ENCODE measurements at regions not wholly inside any gene's neighbourhood (a gene's known extent, or its start where the extent isn't known, plus 50 kb on each side); places are given as distances from the start of the nearest gene placed in this dataset.

GRCh38 chr12:97924122-97924521 lies 461.5 kb downstream of the RMST start:
- no peak for DNase-seq (ENCODE audit: low read depth in 4 of 6, low spot score in 6 of 6)
- no peaks in the 10 kb centered on the region for H3K9me3 ChIP-seq (ENCODE audit: control insufficient read depth, insufficient read depth, low read length)
- 91% methylated on average over 3 of the region's 4 CpGs for WGBS (ENCODE audit: insufficient coverage)

GRCh38 chr12:97927977-97928376 lies 465.4 kb downstream of the RMST start:
- no peaks in the 10 kb centered on the region for H3K4me1 ChIP-seq (ENCODE audit: control insufficient read depth, insufficient read depth, low read length)
- H3K4me3 ChIP-seq (ENCODE audit: low read depth, low read length), result no peak overlapping the region
- H3K36me3 ChIP-seq (ENCODE audit: control insufficient read depth, insufficient read depth, low read length), result no peaks in the 10 kb centered on the region
- no peaks in the 10 kb centered on the region for H3K9me3 ChIP-seq (ENCODE audit: control insufficient read depth, insufficient read depth, low read length)
- H3K27me3 ChIP-seq (ENCODE audit: control insufficient read depth, insufficient read depth, low read length), result no peaks in the 10 kb centered on the region
- WGBS (ENCODE audit: insufficient coverage), result 73% methylated on average over 5 of the region's 6 CpGs
- no peak overlapping the region for H3K27ac ChIP-seq (ENCODE audit: low read depth, low read length)
- DNase-seq (ENCODE audit: low read depth in 4 of 6, low spot score in 6 of 6), result no peak

More at GRCh38 chr12:97924122-97924521, 461.5 kb downstream of the RMST start:
- Histone ChIP-seq H3K36me3 (ENCODE audit: control insufficient read depth, insufficient read depth, low read length) (no peaks in the 10 kb centered on the region), H3K27me3 (ENCODE audit: control insufficient read depth, insufficient read depth, low read length) (no peaks in the 10 kb centered on the region), H3K4me1 (ENCODE audit: control insufficient read depth, insufficient read depth, low read length) (no peaks in the 10 kb centered on the region), H3K27ac (ENCODE audit: low read depth, low read length) (no peak overlapping the region), H3K4me3 (ENCODE audit: low read depth, low read length) (no peak overlapping the region)

- no CpG with 5 or more reads among the region's 5 CpGs for WGBS (ENCODE audit: insufficient coverage)
- no peak for DNase-seq (ENCODE audit: low read depth in 4 of 6, low spot score in 6 of 6)
- Histone ChIP-seq H3K36me3 (ENCODE audit: control insufficient read depth, insufficient read depth, low read length) (no peaks in the 10 kb centered on the region), H3K4me3 (ENCODE audit: low read depth, low read length) (no peak overlapping the region), H3K27me3 (ENCODE audit: control insufficient read depth, insufficient read depth, low read length) (no peaks in the 10 kb centered on the region), H3K27ac (ENCODE audit: low read depth, low read length) (no peak overlapping the region), H3K4me1 (ENCODE audit: control insufficient read depth, insufficient read depth, low read length) (no peaks in the 10 kb centered on the region), H3K9me3 (ENCODE audit: control insufficient read depth, insufficient read depth, low read length) (no peaks in the 10 kb centered on the region)
Observed at GRCh38 chr12:97936165-97936564, 473.6 kb downstream of the RMST start.

GRCh38 chr12:97938031-97938430 lies 475.4 kb downstream of the RMST start:
- Histone ChIP-seq H3K27ac (ENCODE audit: low read depth, low read length) (no peak overlapping the region), H3K4me1 (ENCODE audit: control insufficient read depth, insufficient read depth, low read length) (no peaks in the 10 kb centered on the region)
- peak in 1 of 6 donors; percentile 84 for DNase-seq (ENCODE audit: low read depth in 4 of 6, low spot score in 6 of 6)

GRCh38 chr12:97939156-97939555 lies 476.6 kb downstream of the RMST start:
- Histone ChIP-seq H3K4me1 (ENCODE audit: control insufficient read depth, insufficient read depth, low read length) (no peaks in the 10 kb centered on the region), H3K36me3 (ENCODE audit: control insufficient read depth, insufficient read depth, low read length) (no peaks in the 10 kb centered on the region), H3K27me3 (ENCODE audit: control insufficient read depth, insufficient read depth, low read length) (no peaks in the 10 kb centered on the region), H3K27ac (ENCODE audit: low read depth, low read length) (no peak overlapping the region), H3K9me3 (ENCODE audit: control insufficient read depth, insufficient read depth, low read length) (no peaks in the 10 kb centered on the region), H3K4me3 (ENCODE audit: low read depth, low read length) (no peak overlapping the region)
- DNase-seq (ENCODE audit: low read depth in 4 of 6, low spot score in 6 of 6), result no peak
- WGBS (ENCODE audit: insufficient coverage), result no CpG with 5 or more reads among the region's 1 CpG

More at GRCh38 chr12:97938031-97938430, 475.4 kb downstream of the RMST start:
- H3K4me3 ChIP-seq (ENCODE audit: low read depth, low read length), result no peak overlapping the region
- H3K9me3 ChIP-seq (ENCODE audit: control insufficient read depth, insufficient read depth, low read length), result no peaks in the 10 kb centered on the region
- no peaks in the 10 kb centered on the region for H3K36me3 ChIP-seq (ENCODE audit: control insufficient read depth, insufficient read depth, low read length)
- no peaks in the 10 kb centered on the region for H3K27me3 ChIP-seq (ENCODE audit: control insufficient read depth, insufficient read depth, low read length)

GRCh38 chr12:97940105-97940504 lies 477.5 kb downstream of the RMST start:
- Histone ChIP-seq H3K36me3 (ENCODE audit: control insufficient read depth, insufficient read depth, low read length) (no peaks in the 10 kb centered on the region), H3K4me1 (ENCODE audit: control insufficient read depth, insufficient read depth, low read length) (no peaks in the 10 kb centered on the region), H3K27me3 (ENCODE audit: control insufficient read depth, insufficient read depth, low read length) (no peaks in the 10 kb centered on the region), H3K27ac (ENCODE audit: low read depth, low read length) (no peak overlapping the region), H3K4me3 (ENCODE audit: low read depth, low read length) (no peak overlapping the region), H3K9me3 (ENCODE audit: control insufficient read depth, insufficient read depth, low read length) (no peaks in the 10 kb centered on the region)
- DNase-seq (ENCODE audit: low read depth in 4 of 6, low spot score in 6 of 6), result no peak
- 60% methylated on average over 1 of the region's 1 CpG for WGBS (ENCODE audit: insufficient coverage)

- 40% methylated on average over 2 of the region's 2 CpGs for WGBS (ENCODE audit: insufficient coverage)
- H3K9me3 ChIP-seq (ENCODE audit: control insufficient read depth, insufficient read depth, low read length), result no peaks in the 10 kb centered on the region
- H3K27ac ChIP-seq (ENCODE audit: low read depth, low read length), result no peak overlapping the region
Observed at GRCh38 chr12:97940629-97941028, 478.0 kb downstream of the RMST start.

GRCh38 chr12:97941686-97942354 lies 479.2 kb downstream of the RMST start:
- no peak overlapping the region for H3K27ac ChIP-seq (ENCODE audit: low read depth, low read length)
- no CpG with 5 or more reads among the region's 3 CpGs for WGBS (ENCODE audit: insufficient coverage)
- H3K4me1 ChIP-seq (ENCODE audit: control insufficient read depth, insufficient read depth, low read length), result no peaks in the 10 kb centered on the region
- H3K27me3 ChIP-seq (ENCODE audit: control insufficient read depth, insufficient read depth, low read length), result no peaks in the 10 kb centered on the region
- H3K4me3 ChIP-seq (ENCODE audit: low read depth, low read length), result no peak overlapping the region
- H3K9me3 ChIP-seq (ENCODE audit: control insufficient read depth, insufficient read depth, low read length), result no peaks in the 10 kb centered on the region
- DNase-seq (ENCODE audit: low read depth in 4 of 6, low spot score in 6 of 6), result no peak
- H3K36me3 ChIP-seq (ENCODE audit: control insufficient read depth, insufficient read depth, low read length), result no peaks in the 10 kb centered on the region

More at GRCh38 chr12:97940629-97941028, 478.0 kb downstream of the RMST start:
- Histone ChIP-seq H3K4me3 (ENCODE audit: low read depth, low read length) (no peak overlapping the region), H3K4me1 (ENCODE audit: control insufficient read depth, insufficient read depth, low read length) (no peaks in the 10 kb centered on the region), H3K27me3 (ENCODE audit: control insufficient read depth, insufficient read depth, low read length) (no peaks in the 10 kb centered on the region), H3K36me3 (ENCODE audit: control insufficient read depth, insufficient read depth, low read length) (no peaks in the 10 kb centered on the region)
- no peak for DNase-seq (ENCODE audit: low read depth in 4 of 6, low spot score in 6 of 6)

GRCh38 chr12:97943359-97943758 lies 480.8 kb downstream of the RMST start:
- WGBS (ENCODE audit: insufficient coverage), result no CpG with 5 or more reads among the region's 1 CpG
- H3K9me3 ChIP-seq (ENCODE audit: control insufficient read depth, insufficient read depth, low read length), result no peaks in the 10 kb centered on the region
- no peak overlapping the region for H3K4me3 ChIP-seq (ENCODE audit: low read depth, low read length)
- H3K27ac ChIP-seq (ENCODE audit: low read depth, low read length), result no peak overlapping the region
- H3K27me3 ChIP-seq (ENCODE audit: control insufficient read depth, insufficient read depth, low read length), result no peaks in the 10 kb centered on the region
- DNase-seq (ENCODE audit: low read depth in 4 of 6, low spot score in 6 of 6), result peak in 1 of 6 donors; percentile 28
- H3K36me3 ChIP-seq (ENCODE audit: control insufficient read depth, insufficient read depth, low read length), result no peaks in the 10 kb centered on the region
- H3K4me1 ChIP-seq (ENCODE audit: control insufficient read depth, insufficient read depth, low read length), result no peaks in the 10 kb centered on the region

- DNase-seq (ENCODE audit: low read depth in 4 of 6, low spot score in 6 of 6), result no peak
- Histone ChIP-seq H3K27ac (ENCODE audit: low read depth, low read length) (no peak overlapping the region), H3K9me3 (ENCODE audit: control insufficient read depth, insufficient read depth, low read length) (no peaks in the 10 kb centered on the region), H3K36me3 (ENCODE audit: control insufficient read depth, insufficient read depth, low read length) (no peaks in the 10 kb centered on the region), H3K4me1 (ENCODE audit: control insufficient read depth, insufficient read depth, low read length) (no peaks in the 10 kb centered on the region), H3K4me3 (ENCODE audit: low read depth, low read length) (no peak overlapping the region), H3K27me3 (ENCODE audit: control insufficient read depth, insufficient read depth, low read length) (no peaks in the 10 kb centered on the region)
- no CpG with 5 or more reads among the region's 2 CpGs for WGBS (ENCODE audit: insufficient coverage)
Observed at GRCh38 chr12:97944576-97944975, 482.0 kb downstream of the RMST start.
